ENCODE measurements at regions not wholly inside any gene's neighbourhood (a gene's known extent, or its start where the extent isn't known, plus 50 kb on each side); places are given as distances from the start of the nearest gene placed in this dataset.

GRCh38 chr6:123127807-123128206, 131.8 kb downstream of the CLVS2 start:
- peak; percentile 30 for DNase-seq (ENCODE audit: low spot score)

- no peak for DNase-seq (ENCODE audit: low spot score)
These were observed 154.0 kb downstream of the CLVS2 start for GRCh38 chr6:123150076-123150475.

- no peak for DNase-seq (ENCODE audit: low spot score)
These were observed 163.8 kb downstream of the CLVS2 start for GRCh38 chr6:123159861-123160260.

All from RKO (cell line).